ENCODE measurements at regions not wholly inside any gene's neighbourhood (a gene's known extent, or its start where the extent isn't known, plus 50 kb on each side); places are given as distances from the start of the nearest gene placed in this dataset.

- Histone ChIP-seq H3K4me3 (ENCODE audit: low read length) (no peak overlapping the region), H3K36me3 (ENCODE audit: insufficient read depth, low read length) (no peaks in the 10 kb centered on the region), H3K4me1 (ENCODE audit: control insufficient read depth, insufficient read depth, low read length) (no peaks in the 10 kb centered on the region), H3K9me3 (replicated peaks; ENCODE audit: low read length) (no peaks in the 10 kb centered on the region), H3K4me2 (ENCODE audit: low read length) (no peak overlapping the region), H3K27me3 (ENCODE audit: control insufficient read depth, insufficient read depth, low read length) (no peaks in the 10 kb centered on the region), H3K9ac (ENCODE audit: low read depth, low read length) (no peak overlapping the region)
These were observed 163.6 kb downstream of the PLPP3 start for GRCh38 chr1:56415720-56416119.

GRCh38 chr1:56415258-56415657 lies 164.1 kb downstream of the PLPP3 start:
- no peaks in the 10 kb centered on the region for H3K4me1 ChIP-seq (ENCODE audit: control insufficient read depth, insufficient read depth, low read length)

GRCh38 chr1:56414728-56415224 lies 164.6 kb downstream of the PLPP3 start:
- H3K4me2 ChIP-seq (ENCODE audit: low read length), result no peak overlapping the region
- H3K9ac ChIP-seq (ENCODE audit: low read depth, low read length), result no peak overlapping the region
- no peaks in the 10 kb centered on the region for H3K36me3 ChIP-seq (ENCODE audit: insufficient read depth, low read length)
- no peak overlapping the region for H3K4me3 ChIP-seq (ENCODE audit: low read length)
- no peaks in the 10 kb centered on the region for H3K9me3 ChIP-seq (replicated peaks; ENCODE audit: low read length)
- H3K27me3 ChIP-seq (ENCODE audit: control insufficient read depth, insufficient read depth, low read length), result no peaks in the 10 kb centered on the region
- H3K4me1 ChIP-seq (ENCODE audit: control insufficient read depth, insufficient read depth, low read length), result no peaks in the 10 kb centered on the region

More at GRCh38 chr1:56415258-56415657, 164.1 kb downstream of the PLPP3 start:
- H3K4me2 ChIP-seq (ENCODE audit: low read length), result no peak overlapping the region
- no peak overlapping the region for H3K4me3 ChIP-seq (ENCODE audit: low read length)
- no peaks in the 10 kb centered on the region for H3K9me3 ChIP-seq (replicated peaks; ENCODE audit: low read length)
- no peaks in the 10 kb centered on the region for H3K36me3 ChIP-seq (ENCODE audit: insufficient read depth, low read length)
- no peak overlapping the region for H3K9ac ChIP-seq (ENCODE audit: low read depth, low read length)
- no peaks in the 10 kb centered on the region for H3K27me3 ChIP-seq (ENCODE audit: control insufficient read depth, insufficient read depth, low read length)

GRCh38 chr1:56413671-56414199 lies 165.6 kb downstream of the PLPP3 start:
- Histone ChIP-seq H3K4me3 (ENCODE audit: low read length) (no peak overlapping the region), H3K36me3 (ENCODE audit: insufficient read depth, low read length) (no peaks in the 10 kb centered on the region), H3K9me3 (replicated peaks; ENCODE audit: low read length) (no peaks in the 10 kb centered on the region), H3K9ac (ENCODE audit: low read depth, low read length) (no peak overlapping the region), H3K27me3 (ENCODE audit: control insufficient read depth, insufficient read depth, low read length) (no peaks in the 10 kb centered on the region), H3K4me2 (ENCODE audit: low read length) (no peak overlapping the region), H3K4me1 (ENCODE audit: control insufficient read depth, insufficient read depth, low read length) (no peaks in the 10 kb centered on the region)

- Histone ChIP-seq H3K36me3 (ENCODE audit: insufficient read depth, low read length) (no peaks in the 10 kb centered on the region), H3K4me3 (ENCODE audit: low read length) (no peak overlapping the region), H3K27me3 (ENCODE audit: control insufficient read depth, insufficient read depth, low read length) (no peaks in the 10 kb centered on the region), H3K4me2 (ENCODE audit: low read length) (no peak overlapping the region), H3K4me1 (ENCODE audit: control insufficient read depth, insufficient read depth, low read length) (no peaks in the 10 kb centered on the region), H3K9ac (ENCODE audit: low read depth, low read length) (no peak overlapping the region), H3K9me3 (replicated peaks; ENCODE audit: low read length) (no peaks in the 10 kb centered on the region)
These were observed 167.7 kb downstream of the PLPP3 start for GRCh38 chr1:56411484-56412180.

GRCh38 chr1:56411021-56411420 lies 168.3 kb downstream of the PLPP3 start:
- no peak overlapping the region for H3K4me3 ChIP-seq (ENCODE audit: low read length)
- no peaks in the 10 kb centered on the region for H3K9me3 ChIP-seq (replicated peaks; ENCODE audit: low read length)
- no peak overlapping the region for H3K9ac ChIP-seq (ENCODE audit: low read depth, low read length)
- no peaks in the 10 kb centered on the region for H3K36me3 ChIP-seq (ENCODE audit: insufficient read depth, low read length)
- H3K27me3 ChIP-seq (ENCODE audit: control insufficient read depth, insufficient read depth, low read length), result no peaks in the 10 kb centered on the region
- H3K4me2 ChIP-seq (ENCODE audit: low read length), result no peak overlapping the region
- H3K4me1 ChIP-seq (ENCODE audit: control insufficient read depth, insufficient read depth, low read length), result no peaks in the 10 kb centered on the region

- Histone ChIP-seq H3K4me1 (ENCODE audit: control insufficient read depth, insufficient read depth, low read length) (no peaks in the 10 kb centered on the region), H3K27me3 (ENCODE audit: control insufficient read depth, insufficient read depth, low read length) (no peaks in the 10 kb centered on the region), H3K9ac (ENCODE audit: low read depth, low read length) (no peak overlapping the region), H3K4me2 (ENCODE audit: low read length) (no peak overlapping the region), H3K36me3 (ENCODE audit: insufficient read depth, low read length) (no peaks in the 10 kb centered on the region), H3K9me3 (replicated peaks; ENCODE audit: low read length) (no peaks in the 10 kb centered on the region), H3K4me3 (ENCODE audit: low read length) (no peak overlapping the region)
These were observed 169.0 kb downstream of the PLPP3 start for GRCh38 chr1:56410405-56410804.

- Histone ChIP-seq H3K4me3 (ENCODE audit: low read length) (no peak overlapping the region), H3K36me3 (ENCODE audit: insufficient read depth, low read length) (no peaks in the 10 kb centered on the region), H3K4me1 (ENCODE audit: control insufficient read depth, insufficient read depth, low read length) (no peaks in the 10 kb centered on the region), H3K9me3 (replicated peaks; ENCODE audit: low read length) (no peaks in the 10 kb centered on the region), H3K4me2 (ENCODE audit: low read length) (no peak overlapping the region), H3K27me3 (ENCODE audit: control insufficient read depth, insufficient read depth, low read length) (no peaks in the 10 kb centered on the region), H3K9ac (ENCODE audit: low read depth, low read length) (no peak overlapping the region)
These were observed 170.2 kb downstream of the PLPP3 start for GRCh38 chr1:56409112-56409691.

- no peaks in the 10 kb centered on the region for H3K36me3 ChIP-seq (ENCODE audit: insufficient read depth, low read length)
- H3K9ac ChIP-seq (ENCODE audit: low read depth, low read length), result no peak overlapping the region
- H3K27me3 ChIP-seq (ENCODE audit: control insufficient read depth, insufficient read depth, low read length), result no peaks in the 10 kb centered on the region
These were observed 172.5 kb downstream of the PLPP3 start for GRCh38 chr1:56406821-56407220.

GRCh38 chr1:56404561-56405030 lies 174.8 kb downstream of the PLPP3 start:
- H3K4me3 ChIP-seq (ENCODE audit: low read length), result no peak overlapping the region
- H3K36me3 ChIP-seq (ENCODE audit: insufficient read depth, low read length), result no peaks in the 10 kb centered on the region
- no peak overlapping the region for H3K9ac ChIP-seq (ENCODE audit: low read depth, low read length)
- no peaks in the 10 kb centered on the region for H3K4me1 ChIP-seq (ENCODE audit: control insufficient read depth, insufficient read depth, low read length)
- no peaks in the 10 kb centered on the region for H3K27me3 ChIP-seq (ENCODE audit: control insufficient read depth, insufficient read depth, low read length)
- H3K4me2 ChIP-seq (ENCODE audit: low read length), result no peak overlapping the region
- H3K9me3 ChIP-seq (replicated peaks; ENCODE audit: low read length), result no peaks in the 10 kb centered on the region

More at GRCh38 chr1:56406821-56407220, 172.5 kb downstream of the PLPP3 start:
- H3K9me3 ChIP-seq (replicated peaks; ENCODE audit: low read length), result no peaks in the 10 kb centered on the region
- no peak overlapping the region for H3K4me3 ChIP-seq (ENCODE audit: low read length)
- H3K4me1 ChIP-seq (ENCODE audit: control insufficient read depth, insufficient read depth, low read length), result no peaks in the 10 kb centered on the region
- no peak overlapping the region for H3K4me2 ChIP-seq (ENCODE audit: low read length)

- Histone ChIP-seq H3K4me2 (ENCODE audit: low read length) (no peak overlapping the region), H3K4me1 (ENCODE audit: control insufficient read depth, insufficient read depth, low read length) (no peaks in the 10 kb centered on the region), H3K4me3 (ENCODE audit: low read length) (no peak overlapping the region), H3K27me3 (ENCODE audit: control insufficient read depth, insufficient read depth, low read length) (no peaks in the 10 kb centered on the region), H3K36me3 (ENCODE audit: insufficient read depth, low read length) (no peaks in the 10 kb centered on the region), H3K9ac (ENCODE audit: low read depth, low read length) (no peak overlapping the region), H3K9me3 (replicated peaks; ENCODE audit: low read length) (no peaks in the 10 kb centered on the region)
These were observed 175.3 kb downstream of the PLPP3 start for GRCh38 chr1:56404066-56404465.
